ENCODE measurements at regions not wholly inside any gene's neighbourhood (a gene's known extent, or its start where the extent isn't known, plus 50 kb on each side); places are given as distances from the start of the nearest gene placed in this dataset.

- TF ChIP-seq, protein P1, sequence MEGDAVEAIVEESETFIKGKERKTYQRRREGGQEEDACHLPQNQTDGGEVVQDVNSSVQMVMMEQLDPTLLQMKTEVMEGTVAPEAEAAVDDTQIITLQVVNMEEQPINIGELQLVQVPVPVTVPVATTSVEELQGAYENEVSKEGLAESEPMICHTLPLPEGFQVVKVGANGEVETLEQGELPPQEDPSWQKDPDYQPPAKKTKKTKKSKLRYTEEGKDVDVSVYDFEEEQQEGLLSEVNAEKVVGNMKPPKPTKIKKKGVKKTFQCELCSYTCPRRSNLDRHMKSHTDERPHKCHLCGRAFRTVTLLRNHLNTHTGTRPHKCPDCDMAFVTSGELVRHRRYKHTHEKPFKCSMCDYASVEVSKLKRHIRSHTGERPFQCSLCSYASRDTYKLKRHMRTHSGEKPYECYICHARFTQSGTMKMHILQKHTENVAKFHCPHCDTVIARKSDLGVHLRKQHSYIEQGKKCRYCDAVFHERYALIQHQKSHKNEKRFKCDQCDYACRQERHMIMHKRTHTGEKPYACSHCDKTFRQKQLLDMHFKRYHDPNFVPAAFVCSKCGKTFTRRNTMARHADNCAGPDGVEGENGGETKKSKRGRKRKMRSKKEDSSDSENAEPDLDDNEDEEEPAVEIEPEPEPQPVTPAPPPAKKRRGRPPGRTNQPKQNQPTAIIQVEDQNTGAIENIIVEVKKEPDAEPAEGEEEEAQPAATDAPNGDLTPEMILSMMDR (IDR thresholded peaks at IDR 0.05; ENCODE audit: insufficient read depth, low read depth, low read length) = no peak
- no peak for TF ChIP-seq EZH2 (IDR thresholded peaks at IDR 0.05; ENCODE audit: insufficient read depth, low read length)
Observed at GRCh38 chr9:111158999-111159398, 120.7 kb upstream of the LPAR1 start.
